Gastroesophageal sphincter (tissue), 3 donors: ENCODE measurements at regions not wholly inside any gene's neighbourhood (a gene's known extent, or its start where the extent isn't known, plus 50 kb on each side); places are given as distances from the start of the nearest gene placed in this dataset.

Source experiments
- CTCF ChIP-seq, 4 experiments: fragments of 200-600 bp in 2 of 4; fragments of 450-650 bp in 2 of 4; sonication (generic) in 1 of 4; IDR thresholded peaks; one replicate each; pipeline ENCODE4 v1.5.1; 2017 to 2019; ENCODE audit warnings: antibody characterized with exemption in 4 of 4, mild to moderate bottlenecking in 2 of 4, moderate library complexity in 2 of 4
- EP300 ChIP-seq: sonication (generic); formaldehyde crosslinking; IDR thresholded peaks from one replicate; pipeline ENCODE4 v1.6.1; 2017; ENCODE audit warnings: antibody characterized with exemption, mild to moderate bottlenecking

GRCh38 chr12:127231371-127231770, 1035.6 kb upstream of the TMEM132C start:
- no peak for TF ChIP-seq CTCF (IDR thresholded peaks at IDR 0.05)
- no peak for TF ChIP-seq EP300
